HG02870 (cell line): ENCODE measurements at regions not wholly inside any gene's neighbourhood (a gene's known extent, or its start where the extent isn't known, plus 50 kb on each side); places are given as distances from the start of the nearest gene placed in this dataset.

Experiments used
- ATAC-seq: cut with Tn5 transposase; IDR thresholded peaks from one replicate; pipeline ENCODE4 v1.9.1; 2021; ENCODE audit warnings: mild to moderate bottlenecking, moderate library complexity; ENCODE audit not compliant: unreplicated experiment

GRCh38 chr9:109937861-109938453 lies 158.0 kb downstream of the PALM2AKAP2 start:
- ATAC-seq: no peak

GRCh38 chr9:109939698-109940342 lies 159.8 kb downstream of the PALM2AKAP2 start:
- no peak for ATAC-seq

GRCh38 chr9:109940561-109940960 lies 160.6 kb downstream of the PALM2AKAP2 start:
- no peak for ATAC-seq

GRCh38 chr9:109941771-109942170 lies 161.8 kb downstream of the PALM2AKAP2 start:
- no peak for ATAC-seq

- ATAC-seq: no peak
These were observed 165.6 kb downstream of the PALM2AKAP2 start for GRCh38 chr9:109945573-109945972.

GRCh38 chr9:109948453-109948852 lies 168.5 kb downstream of the PALM2AKAP2 start:
- ATAC-seq: no peak

GRCh38 chr9:109950710-109951443 lies 170.9 kb downstream of the PALM2AKAP2 start:
- ATAC-seq: peak; percentile 49

- no peak for ATAC-seq
These were observed 173.3 kb downstream of the PALM2AKAP2 start for GRCh38 chr9:109953300-109953699.

GRCh38 chr9:109953813-109954497 lies 174.0 kb downstream of the PALM2AKAP2 start:
- no peak for ATAC-seq

- ATAC-seq: no peak
These were observed 176.9 kb downstream of the PALM2AKAP2 start for GRCh38 chr9:109956717-109957440.

- ATAC-seq: no peak
These were observed 179.7 kb downstream of the PALM2AKAP2 start for GRCh38 chr9:109959679-109960078.

GRCh38 chr9:109961626-109962025 lies 181.6 kb downstream of the PALM2AKAP2 start:
- ATAC-seq: no peak

GRCh38 chr9:109962215-109962614 lies 182.2 kb downstream of the PALM2AKAP2 start:
- no peak for ATAC-seq

- no peak for ATAC-seq
These were observed 183.1 kb downstream of the PALM2AKAP2 start for GRCh38 chr9:109963079-109963478.

- ATAC-seq: peak; percentile 20
These were observed 186.8 kb downstream of the PALM2AKAP2 start for GRCh38 chr9:109966643-109967368.

GRCh38 chr9:109967651-109968642 lies 187.9 kb downstream of the PALM2AKAP2 start:
- peak; percentile 39 for ATAC-seq

GRCh38 chr9:109969011-109969410 lies 189.0 kb downstream of the PALM2AKAP2 start:
- no peak for ATAC-seq

- no peak for ATAC-seq
These were observed 189.7 kb downstream of the PALM2AKAP2 start for GRCh38 chr9:109969573-109970237.
